MM.1S (cell line): ENCODE measurements at regions not wholly inside any gene's neighbourhood (a gene's known extent, or its start where the extent isn't known, plus 50 kb on each side); places are given as distances from the start of the nearest gene placed in this dataset.
"Not testable (repeated sequence)": the region's sequence is repeated elsewhere in the genome, so short reads cannot be mapped to it uniquely, and the experiment has no call there.

Source experiments
- EZH2 ChIP-seq: fragments of 300-600 bp; sonication (generic); optimal IDR thresholded peaks from 2 replicates; pipeline ENCODE3; 2017; ENCODE audit warnings: low read depth, mild to moderate bottlenecking, antibody characterized with exemption, low read length, mixed read lengths
- EZH2phosphoT487 ChIP-seq: fragments of 300-600 bp; sonication (generic); IDR thresholded peaks from 2 replicates; pipeline ENCODE4 v1.6.1; 2018; ENCODE audit warnings: antibody characterized with exemption, low read length
- TF ChIP-seq, protein P1 (sequence below): fragments of 300-600 bp; sonication (generic); IDR thresholded peaks from 2 replicates; pipeline ENCODE4 v1.5.1; 2016; ENCODE audit warnings: antibody characterized with exemption, low read length, mixed read lengths

DNA sequence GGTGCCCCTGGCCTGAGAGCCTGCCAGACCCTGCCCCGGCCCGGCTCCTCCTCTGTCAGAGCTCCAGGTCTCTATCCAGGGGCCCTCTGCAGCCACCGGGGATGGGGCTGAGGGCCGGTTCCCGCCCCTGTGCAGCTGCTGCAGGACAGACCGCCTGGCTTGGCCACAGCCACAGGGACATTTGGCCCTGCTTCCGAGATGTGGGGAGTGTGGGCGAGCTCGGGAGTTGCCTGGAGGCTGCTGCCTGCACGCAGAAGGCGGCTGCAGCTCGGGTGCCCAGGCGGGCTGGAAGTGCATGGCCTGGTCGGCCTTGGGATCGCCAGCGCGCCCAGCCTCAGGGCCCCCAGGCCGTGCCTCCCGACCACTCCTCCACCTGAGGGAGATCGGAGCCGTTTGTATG lies 284.8 kb downstream of the CWH43 start:
- TF ChIP-seq, protein P1, sequence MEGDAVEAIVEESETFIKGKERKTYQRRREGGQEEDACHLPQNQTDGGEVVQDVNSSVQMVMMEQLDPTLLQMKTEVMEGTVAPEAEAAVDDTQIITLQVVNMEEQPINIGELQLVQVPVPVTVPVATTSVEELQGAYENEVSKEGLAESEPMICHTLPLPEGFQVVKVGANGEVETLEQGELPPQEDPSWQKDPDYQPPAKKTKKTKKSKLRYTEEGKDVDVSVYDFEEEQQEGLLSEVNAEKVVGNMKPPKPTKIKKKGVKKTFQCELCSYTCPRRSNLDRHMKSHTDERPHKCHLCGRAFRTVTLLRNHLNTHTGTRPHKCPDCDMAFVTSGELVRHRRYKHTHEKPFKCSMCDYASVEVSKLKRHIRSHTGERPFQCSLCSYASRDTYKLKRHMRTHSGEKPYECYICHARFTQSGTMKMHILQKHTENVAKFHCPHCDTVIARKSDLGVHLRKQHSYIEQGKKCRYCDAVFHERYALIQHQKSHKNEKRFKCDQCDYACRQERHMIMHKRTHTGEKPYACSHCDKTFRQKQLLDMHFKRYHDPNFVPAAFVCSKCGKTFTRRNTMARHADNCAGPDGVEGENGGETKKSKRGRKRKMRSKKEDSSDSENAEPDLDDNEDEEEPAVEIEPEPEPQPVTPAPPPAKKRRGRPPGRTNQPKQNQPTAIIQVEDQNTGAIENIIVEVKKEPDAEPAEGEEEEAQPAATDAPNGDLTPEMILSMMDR = not testable (repeated sequence)
- TF ChIP-seq EZH2phosphoT487, EZH2: not testable (repeated sequence)
